Stimulated activated naive CD8-positive, alpha-beta T cell treated with anti-CD3 and anti-CD28 coated beads, Interleukin-15, Interleukin-2, amounts not matched to agents 100 U/mL and 50 U/mL, for 24 hours (primary cell): ENCODE measurements at regions not wholly inside any gene's neighbourhood (a gene's known extent, or its start where the extent isn't known, plus 50 kb on each side); places are given as distances from the start of the nearest gene placed in this dataset.
"Not testable (repeated sequence)": the region's sequence is repeated elsewhere in the genome, so short reads cannot be mapped to it uniquely, and the experiment has no call there.

Experiments used
- ATAC-seq: fragments of 150-1000 bp; cut with Tn5 transposase; one replicate; pipeline ENCODE4 v1.10.0; 2021
- DNase-seq: peaks from one replicate; pipeline ENCODE4 v3.0.0; 2021

GRCh38 chrX:125378205-125378604, 58.5 kb downstream of the TEX13C start:
- DNase-seq (no peak), ATAC-seq (no peak)

- no peak for ATAC-seq
- no peak for DNase-seq
These were observed 59.1 kb downstream of the TEX13C start for GRCh38 chrX:125378770-125379169.

- no peak for DNase-seq
- no peak for ATAC-seq
These were observed 62.5 kb downstream of the TEX13C start for GRCh38 chrX:125382148-125382628.

GRCh38 chrX:125382889-125383288, 63.2 kb downstream of the TEX13C start:
- ATAC-seq = no peak
- DNase-seq = no peak

GRCh38 chrX:125384867-125385266, 65.2 kb downstream of the TEX13C start:
- no peak for ATAC-seq
- no peak for DNase-seq

- ATAC-seq = no peak
These were observed 68.3 kb downstream of the TEX13C start for GRCh38 chrX:125387945-125388344.

GRCh38 chrX:125394449-125394848, 74.8 kb downstream of the TEX13C start:
- DNase-seq (no peak), ATAC-seq (no peak)

More at GRCh38 chrX:125387945-125388344, 68.3 kb downstream of the TEX13C start:
- no peak for DNase-seq

- ATAC-seq (no peak), DNase-seq (no peak)
These were observed 76.0 kb downstream of the TEX13C start for GRCh38 chrX:125395626-125396025.

GRCh38 chrX:125398959-125399440, 79.3 kb downstream of the TEX13C start:
- no peak for DNase-seq
- ATAC-seq = no peak

GRCh38 chrX:125402807-125403206, 83.1 kb downstream of the TEX13C start:
- DNase-seq (no peak), ATAC-seq (no peak)

GRCh38 chrX:125404667-125405160, 85.0 kb downstream of the TEX13C start:
- ATAC-seq (no peak), DNase-seq (no peak)

- no peak for ATAC-seq
- no peak for DNase-seq
These were observed 85.7 kb downstream of the TEX13C start for GRCh38 chrX:125405339-125405738.

- ATAC-seq (no peak), DNase-seq (no peak)
These were observed 87.6 kb downstream of the TEX13C start for GRCh38 chrX:125407314-125407713.

GRCh38 chrX:125420809-125421208, 101.1 kb downstream of the TEX13C start:
- no peak for ATAC-seq
- no peak for DNase-seq

GRCh38 chrX:125422986-125423385, 103.3 kb downstream of the TEX13C start:
- ATAC-seq (no peak), DNase-seq (no peak)

- DNase-seq (no peak), ATAC-seq (no peak)
These were observed 104.9 kb downstream of the TEX13C start for GRCh38 chrX:125424536-125424935.

GRCh38 chrX:125436855-125437254, 117.2 kb downstream of the TEX13C start:
- DNase-seq (no peak), ATAC-seq (no peak)

GRCh38 chrX:125439194-125439849, 119.7 kb downstream of the TEX13C start:
- no peak for ATAC-seq

GRCh38 chrX:125444659-125445058, 125.0 kb downstream of the TEX13C start:
- ATAC-seq = no peak
- no peak for DNase-seq

More at GRCh38 chrX:125439194-125439849, 119.7 kb downstream of the TEX13C start:
- DNase-seq = no peak

- ATAC-seq (no peak), DNase-seq (no peak)
These were observed 155.8 kb downstream of the TEX13C start for GRCh38 chrX:125475482-125475881.

GRCh38 chrX:125492439-125492838, 172.8 kb downstream of the TEX13C start:
- ATAC-seq (no peak), DNase-seq (no peak)

GRCh38 chrX:125493004-125493403, 173.3 kb downstream of the TEX13C start:
- not testable (repeated sequence) for DNase-seq, ATAC-seq

GRCh38 chrX:125497667-125498066, 178.0 kb downstream of the TEX13C start:
- no peak for DNase-seq
- no peak for ATAC-seq

GRCh38 chrX:125503769-125504168, 184.1 kb downstream of the TEX13C start:
- ATAC-seq = no peak

More at GRCh38 chrX:125503769-125504168, 184.1 kb downstream of the TEX13C start:
- DNase-seq = no peak
